Cardiac muscle cell (in vitro differentiated cells and primary cell): ENCODE measurements at regions not wholly inside any gene's neighbourhood (a gene's known extent, or its start where the extent isn't known, plus 50 kb on each side); places are given as distances from the start of the nearest gene placed in this dataset.
"Not testable (repeated sequence)": the region's sequence is repeated elsewhere in the genome, so short reads cannot be mapped to it uniquely, and the experiment has no call there.

ENCODE experiments used
- DNase-seq, 2 donors: peaks; one replicate each; pipeline versions ENCODE4 v3.0.0 to v3.0.0-alpha.2; 2010 to 2017; ENCODE audit warnings: low read depth in 1 of 2, low spot score in 1 of 2
- H3K27ac ChIP-seq: fragments of 200-600 bp; sonication (generic); 2 replicates; pipeline ENCODE4 v1.5.1; 2016
- H3K27me3 ChIP-seq: fragments of 200-600 bp; sonication (generic); 2 replicates; pipeline ENCODE4 v1.6.0; 2016; ENCODE audit warnings: control low read depth
- H3K36me3 ChIP-seq: fragments of 200-600 bp; sonication (generic); 2 replicates; pipeline ENCODE4 v1.5.1; 2016; ENCODE audit warnings: control low read depth
- H3K4me1 ChIP-seq: fragments of 200-600 bp; sonication (generic); 2 replicates; pipeline ENCODE4 v1.8.1; 2017; ENCODE audit warnings: low read depth, mild to moderate bottlenecking, mixed run types
- H3K4me3 ChIP-seq: fragments of 200-600 bp; sonication (generic); 2 replicates; pipeline ENCODE4 v1.5.1; 2016; ENCODE audit warnings: mild to moderate bottlenecking
- H3K9me3 ChIP-seq: fragments of 200-600 bp; sonication (generic); 2 replicates; pipeline ENCODE4 v1.5.1; 2017; ENCODE audit warnings: low read depth, mild to moderate bottlenecking, control low read depth
- TF ChIP-seq, protein P1 (sequence below): IDR thresholded peaks from 2 replicates; pipeline ENCODE4 v1.5.1; 2012; ENCODE audit warnings: low read depth, mild to moderate bottlenecking, low read length

DNA sequence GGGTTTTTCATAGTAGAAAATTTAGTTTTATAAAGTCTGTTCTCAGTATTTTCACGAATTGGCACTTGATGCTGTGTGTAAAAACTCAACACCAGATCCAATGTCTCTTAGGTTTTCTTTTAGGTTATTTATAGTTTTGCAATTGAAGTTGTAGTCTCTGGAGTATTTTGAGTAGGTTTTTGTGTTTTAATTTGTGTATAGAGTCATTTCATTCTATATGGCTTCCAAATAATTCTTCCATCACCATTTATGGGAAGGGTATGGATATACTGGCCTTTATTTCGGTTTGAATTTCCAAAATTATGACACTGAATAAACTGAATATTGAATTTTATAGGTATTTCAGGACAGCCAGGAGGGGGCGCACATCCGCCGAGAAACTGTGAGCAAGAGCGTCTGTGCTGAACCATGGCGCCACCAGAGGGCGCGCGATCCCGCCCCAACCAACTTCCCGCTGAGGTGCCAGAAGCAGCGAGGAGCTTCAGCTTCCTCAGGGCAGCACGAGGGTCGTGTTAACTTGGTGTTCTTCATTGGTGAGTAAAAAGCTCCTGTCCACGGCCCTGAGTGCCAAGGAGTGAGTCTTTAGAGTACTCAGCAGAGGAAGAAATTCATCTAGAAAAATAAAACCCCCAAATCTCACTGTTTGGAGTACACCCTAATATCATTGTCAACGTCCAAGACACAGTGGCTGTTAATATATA lies 207.5 kb downstream of the LMLN start:
- TF ChIP-seq, protein P1, sequence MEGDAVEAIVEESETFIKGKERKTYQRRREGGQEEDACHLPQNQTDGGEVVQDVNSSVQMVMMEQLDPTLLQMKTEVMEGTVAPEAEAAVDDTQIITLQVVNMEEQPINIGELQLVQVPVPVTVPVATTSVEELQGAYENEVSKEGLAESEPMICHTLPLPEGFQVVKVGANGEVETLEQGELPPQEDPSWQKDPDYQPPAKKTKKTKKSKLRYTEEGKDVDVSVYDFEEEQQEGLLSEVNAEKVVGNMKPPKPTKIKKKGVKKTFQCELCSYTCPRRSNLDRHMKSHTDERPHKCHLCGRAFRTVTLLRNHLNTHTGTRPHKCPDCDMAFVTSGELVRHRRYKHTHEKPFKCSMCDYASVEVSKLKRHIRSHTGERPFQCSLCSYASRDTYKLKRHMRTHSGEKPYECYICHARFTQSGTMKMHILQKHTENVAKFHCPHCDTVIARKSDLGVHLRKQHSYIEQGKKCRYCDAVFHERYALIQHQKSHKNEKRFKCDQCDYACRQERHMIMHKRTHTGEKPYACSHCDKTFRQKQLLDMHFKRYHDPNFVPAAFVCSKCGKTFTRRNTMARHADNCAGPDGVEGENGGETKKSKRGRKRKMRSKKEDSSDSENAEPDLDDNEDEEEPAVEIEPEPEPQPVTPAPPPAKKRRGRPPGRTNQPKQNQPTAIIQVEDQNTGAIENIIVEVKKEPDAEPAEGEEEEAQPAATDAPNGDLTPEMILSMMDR: peak; percentile 53

DNA sequence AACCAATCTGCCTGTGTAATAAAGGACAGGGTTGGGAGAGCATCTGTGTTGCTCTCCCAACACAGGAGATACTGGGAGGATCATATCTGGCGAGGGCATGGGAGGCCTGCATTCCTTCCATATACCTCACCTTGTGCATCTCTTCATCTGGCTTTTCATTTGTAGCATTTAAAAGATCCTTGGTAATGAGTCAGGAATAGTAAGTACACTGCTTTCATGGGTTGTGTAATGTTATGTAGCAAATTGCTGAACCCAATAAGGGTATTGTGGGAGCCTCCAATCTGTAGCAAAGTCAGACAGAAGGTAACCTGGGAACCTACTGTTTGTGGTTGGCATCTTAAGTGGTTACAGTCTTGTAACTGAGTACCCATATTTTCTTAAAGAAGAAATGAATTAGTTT lies 210.8 kb downstream of the LMLN start:
- not testable (repeated sequence) for H3K9me3 ChIP-seq, H3K4me3 ChIP-seq, H3K4me1 ChIP-seq, H3K27me3 ChIP-seq, DNase-seq, H3K27ac ChIP-seq
- peaks cover 18% of the 10 kb centered on the region for H3K36me3 ChIP-seq

More for the DNA sequence above, 207.5 kb downstream of the LMLN start:
- not testable (repeated sequence) for H3K27me3 ChIP-seq, H3K9me3 ChIP-seq, H3K4me3 ChIP-seq, H3K27ac ChIP-seq, H3K4me1 ChIP-seq
- DNase-seq: peak; percentile 23 to 59
- peaks cover 18% of the 10 kb centered on the region for H3K36me3 ChIP-seq

DNA sequence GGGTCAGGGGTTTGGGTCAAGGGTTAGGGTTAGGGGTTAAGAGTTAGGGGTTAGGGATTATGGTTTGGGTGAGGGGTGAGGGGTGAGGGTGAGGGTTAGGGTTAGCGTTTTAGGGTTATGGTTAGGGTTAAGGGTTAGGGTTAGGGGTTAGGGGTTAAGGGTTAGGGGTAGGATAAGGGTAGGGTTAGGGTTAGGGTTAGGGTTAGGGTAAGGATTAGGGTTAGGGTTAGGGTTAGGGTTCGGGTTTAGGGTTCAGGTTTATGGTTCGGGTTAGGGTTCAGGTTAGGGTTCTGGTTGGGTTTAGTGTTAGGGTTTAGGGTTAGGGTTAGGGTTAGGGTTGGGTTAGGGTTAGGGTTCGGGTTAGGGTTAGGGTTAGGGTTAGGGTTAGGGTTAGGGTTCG lies 213.1 kb downstream of the LMLN start:
- H3K36me3 ChIP-seq: peaks cover 17% of the 10 kb centered on the region
- not testable (repeated sequence) for H3K4me3 ChIP-seq, DNase-seq, H3K27ac ChIP-seq, H3K9me3 ChIP-seq, H3K4me1 ChIP-seq, H3K27me3 ChIP-seq

DNA sequence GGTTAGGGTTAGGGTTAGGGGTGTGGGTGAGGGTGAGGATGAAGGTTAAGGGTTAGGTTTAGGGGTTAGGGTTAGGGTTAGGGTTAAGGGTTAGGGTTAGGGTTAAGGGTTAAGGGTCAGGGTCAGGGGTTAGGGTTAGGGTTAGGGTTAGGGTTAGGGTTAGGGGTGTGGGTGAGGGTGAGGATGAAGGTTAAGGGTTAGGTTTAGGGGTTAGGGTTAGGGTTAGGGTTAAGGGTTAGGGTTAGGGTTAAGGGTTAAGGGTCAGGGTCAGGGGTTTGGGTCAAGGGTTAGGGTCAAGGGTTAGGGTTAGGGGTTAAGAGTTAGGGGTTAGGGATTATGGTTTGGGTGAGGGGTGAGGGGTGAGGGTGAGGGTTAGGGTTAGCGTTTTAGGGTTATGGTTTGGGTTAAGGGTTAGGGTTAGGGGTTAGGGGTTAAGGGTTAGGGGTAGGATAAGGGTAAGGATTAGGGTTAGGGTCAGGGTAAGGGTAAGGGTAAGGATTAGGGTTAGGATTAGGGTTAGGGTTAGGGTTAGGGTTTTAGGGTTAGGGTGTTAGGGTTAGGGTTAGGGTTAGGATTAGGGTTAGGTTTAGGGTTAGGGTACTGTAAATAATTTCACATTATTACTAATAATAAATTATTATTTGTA lies 214.0 kb downstream of the LMLN start:
- H3K9me3 ChIP-seq, H3K4me3 ChIP-seq, H3K27me3 ChIP-seq, H3K36me3 ChIP-seq, H3K27ac ChIP-seq, H3K4me1 ChIP-seq, DNase-seq: not testable (repeated sequence)
